HG03354 (cell line): ENCODE measurements at regions not wholly inside any gene's neighbourhood (a gene's known extent, or its start where the extent isn't known, plus 50 kb on each side); places are given as distances from the start of the nearest gene placed in this dataset.
"Not testable (repeated sequence)": the region's sequence is repeated elsewhere in the genome, so short reads cannot be mapped to it uniquely, and the experiment has no call there.

Source experiments
- ATAC-seq: cut with Tn5 transposase; IDR thresholded peaks from one replicate; pipeline ENCODE4 v1.9.1; 2021; ENCODE audit warnings: mild to moderate bottlenecking; ENCODE audit not compliant: unreplicated experiment, poor library complexity, severe bottlenecking

DNA sequence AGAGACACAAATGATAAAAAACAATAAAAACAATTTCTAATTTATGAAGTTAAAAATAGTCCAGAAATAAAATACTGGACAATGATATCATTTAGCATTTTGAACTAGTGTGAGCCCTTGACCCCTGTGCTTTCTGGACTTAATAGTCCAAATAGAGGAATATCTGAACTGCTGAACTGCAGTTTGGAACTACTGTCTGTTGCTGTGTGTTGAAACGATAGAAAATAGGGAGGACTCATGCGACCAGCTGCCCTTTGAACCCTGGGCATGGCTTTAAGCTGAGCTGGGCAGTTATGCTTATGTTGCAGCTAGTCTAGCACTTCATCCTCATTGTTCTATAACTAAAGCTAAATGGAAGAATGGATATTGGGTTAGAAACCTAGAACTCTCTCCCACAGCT lies 99.5 kb downstream of the FMR1NB start:
- ATAC-seq, result no peak

GRCh38 chrX:148084611-148085010 lies 103.5 kb downstream of the FMR1NB start:
- no peak for ATAC-seq

DNA sequence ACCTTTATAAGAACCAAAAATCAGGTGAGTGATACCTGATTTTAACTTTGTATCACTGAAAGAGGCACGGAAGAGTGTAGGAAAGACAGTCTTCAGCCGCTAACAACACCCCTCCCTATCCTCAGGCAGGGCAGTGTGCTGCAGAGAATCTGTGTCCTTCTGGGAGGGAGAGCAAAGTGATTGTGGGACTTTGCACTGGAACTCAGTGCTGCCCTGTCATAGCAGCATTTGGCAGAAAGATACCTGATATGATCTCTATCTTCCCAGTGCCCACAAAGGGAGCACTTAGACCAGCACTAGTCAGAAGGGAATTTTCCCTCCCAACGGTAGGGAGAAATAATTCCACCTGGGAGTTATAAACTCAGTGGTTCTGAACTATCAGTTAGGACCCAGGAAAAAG lies 139.0 kb downstream of the FMR1NB start:
- ATAC-seq, result no peak

- no peak for ATAC-seq
Observed at GRCh38 chrX:148120999-148121623, 140.0 kb downstream of the FMR1NB start.

DNA sequence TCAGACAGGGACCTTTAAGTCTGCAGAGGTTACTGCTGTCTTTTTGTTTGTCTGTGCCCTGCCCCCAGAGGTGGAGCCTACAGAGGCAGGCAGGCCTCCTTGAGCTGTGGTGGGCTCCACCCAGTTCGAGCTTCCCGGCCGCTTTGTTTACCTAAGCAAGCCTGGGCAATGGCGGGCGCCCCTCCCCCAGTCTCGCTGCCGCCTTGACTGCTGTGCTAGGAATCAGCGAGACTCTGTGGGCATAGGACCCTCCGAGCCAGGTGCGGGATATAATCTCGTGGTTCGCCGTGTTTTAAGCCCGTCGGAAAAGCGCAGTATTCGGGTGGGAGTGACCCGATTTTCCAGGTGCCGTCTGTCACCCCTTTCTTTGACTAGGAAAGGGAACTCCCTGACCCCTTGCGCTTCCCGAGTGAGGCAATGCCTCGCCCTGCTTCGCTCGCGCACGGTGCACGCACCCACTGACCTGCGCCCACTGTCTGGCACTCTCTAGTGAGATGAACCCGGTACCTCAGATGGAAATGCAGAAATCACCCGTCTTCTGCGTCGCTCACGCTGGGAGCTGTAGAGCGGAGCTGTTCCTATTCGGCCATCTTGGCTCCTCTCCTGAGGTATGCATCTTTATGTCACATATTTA lies 147.9 kb downstream of the FMR1NB start:
- ATAC-seq, result not testable (repeated sequence)

DNA sequence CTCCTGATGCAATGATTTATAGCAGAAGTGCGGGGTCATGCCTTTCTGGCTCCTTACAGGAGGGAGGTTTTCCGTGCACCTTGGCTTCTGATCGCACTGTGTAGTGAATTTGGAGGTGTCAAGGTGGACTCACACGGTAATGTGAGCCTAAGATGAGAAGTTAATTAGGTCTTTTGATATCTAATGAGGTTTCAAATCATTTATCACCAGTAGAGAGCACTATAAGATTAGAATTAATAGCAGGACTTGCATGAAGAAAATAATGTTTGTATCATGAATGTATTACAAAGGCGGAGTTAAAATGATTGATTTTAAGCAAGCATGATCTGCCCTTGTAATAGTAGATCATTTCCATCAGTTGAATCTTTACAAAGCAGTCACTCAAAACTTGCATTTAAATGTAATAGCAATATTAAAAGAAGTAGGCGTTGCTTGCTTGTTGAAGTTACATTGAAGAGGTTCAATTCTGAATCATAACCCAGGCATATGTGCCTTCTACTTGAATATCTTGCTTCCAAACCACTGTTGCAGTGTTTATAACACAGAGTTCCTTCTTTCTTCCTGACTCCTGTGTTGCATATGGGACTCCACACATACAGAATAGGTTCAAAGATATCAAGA lies 152.1 kb downstream of the FMR1NB start:
- no peak for ATAC-seq

DNA sequence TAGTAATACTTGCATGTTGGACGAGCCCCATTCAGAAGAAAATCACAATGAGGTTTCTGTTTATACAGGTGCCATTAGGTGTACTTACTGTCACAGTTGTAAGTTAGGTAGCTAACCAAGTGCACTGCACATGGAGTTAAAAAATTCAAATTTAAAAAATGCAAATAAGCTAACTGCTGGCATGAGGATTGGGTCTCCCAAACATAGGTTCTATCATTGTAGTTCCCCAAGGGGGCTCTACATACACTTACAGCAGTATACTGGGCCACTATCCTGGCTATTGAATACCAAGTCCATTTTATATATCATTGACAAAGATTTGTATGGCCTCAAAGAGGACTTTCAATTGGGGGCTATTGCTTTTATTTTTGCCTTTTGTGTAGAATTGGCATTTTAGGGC lies 153.4 kb downstream of the FMR1NB start:
- no peak for ATAC-seq

DNA sequence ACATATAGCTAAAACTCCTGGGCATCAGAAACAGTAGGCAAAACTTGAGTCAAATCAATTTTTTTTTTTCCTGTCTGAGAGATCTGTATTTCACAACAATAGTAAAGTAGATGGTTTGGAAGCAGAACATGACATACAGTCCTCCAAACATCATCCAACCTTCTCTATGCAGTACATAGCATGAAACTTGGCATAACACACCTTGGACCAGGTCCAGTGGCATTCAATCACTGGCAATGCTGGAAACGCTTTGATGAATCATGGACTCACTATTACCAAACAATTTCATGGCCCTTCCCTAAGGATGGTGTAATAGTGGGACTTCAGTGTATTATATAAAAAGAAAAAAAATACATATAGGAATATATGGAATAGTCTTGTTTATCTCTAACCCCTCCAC lies 154.6 kb downstream of the FMR1NB start:
- no peak for ATAC-seq

GRCh38 chrX:148146121-148146520 lies 165.0 kb downstream of the FMR1NB start:
- no peak for ATAC-seq

GRCh38 chrX:148156986-148157385 lies 175.8 kb downstream of the FMR1NB start:
- no peak for ATAC-seq

DNA sequence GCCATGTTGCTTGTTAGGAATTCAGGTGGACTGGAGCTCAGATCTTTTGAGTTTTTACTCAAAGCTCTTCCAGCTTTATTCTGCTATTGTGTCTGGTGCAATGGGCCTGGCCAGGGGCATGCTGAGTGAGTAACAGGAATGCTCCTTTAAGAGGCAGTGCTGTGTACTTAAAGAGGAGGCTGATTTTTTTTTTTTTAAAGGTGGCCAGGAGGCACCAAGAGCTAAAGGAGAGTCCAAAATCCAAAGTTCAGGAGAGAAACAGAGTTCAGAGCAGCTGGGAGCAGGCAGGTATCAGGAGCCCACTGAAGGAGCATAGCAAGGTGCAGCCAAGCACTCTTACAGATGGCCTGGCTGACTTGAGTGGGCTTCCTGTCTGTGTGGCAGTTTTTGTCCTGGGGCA lies 178.7 kb downstream of the FMR1NB start:
- ATAC-seq, result no peak

DNA sequence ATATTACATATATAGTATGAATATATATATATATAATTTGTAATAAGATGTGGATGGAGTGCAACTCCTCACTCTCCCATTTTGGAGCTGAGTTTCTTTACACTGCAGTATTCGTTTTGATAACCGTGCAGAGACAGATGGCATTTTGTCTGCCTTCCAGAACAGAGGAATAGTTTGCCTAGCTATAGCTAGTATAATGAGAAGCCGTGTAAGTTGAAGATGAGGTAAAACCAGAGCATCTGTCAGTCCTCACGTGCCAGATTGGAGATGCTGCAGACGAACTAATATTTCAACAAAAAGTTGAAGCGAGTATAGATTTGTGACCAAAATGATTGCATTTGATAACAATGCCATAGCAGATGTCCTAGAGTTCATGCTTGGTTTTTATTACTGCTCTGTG lies 180.6 kb downstream of the FMR1NB start:
- ATAC-seq, result no peak

- ATAC-seq, result no peak
Observed at GRCh38 chrX:148185631-148186030, 204.5 kb downstream of the FMR1NB start.

- no peak for ATAC-seq
Observed at GRCh38 chrX:148192547-148192946, 211.4 kb downstream of the FMR1NB start.

DNA sequence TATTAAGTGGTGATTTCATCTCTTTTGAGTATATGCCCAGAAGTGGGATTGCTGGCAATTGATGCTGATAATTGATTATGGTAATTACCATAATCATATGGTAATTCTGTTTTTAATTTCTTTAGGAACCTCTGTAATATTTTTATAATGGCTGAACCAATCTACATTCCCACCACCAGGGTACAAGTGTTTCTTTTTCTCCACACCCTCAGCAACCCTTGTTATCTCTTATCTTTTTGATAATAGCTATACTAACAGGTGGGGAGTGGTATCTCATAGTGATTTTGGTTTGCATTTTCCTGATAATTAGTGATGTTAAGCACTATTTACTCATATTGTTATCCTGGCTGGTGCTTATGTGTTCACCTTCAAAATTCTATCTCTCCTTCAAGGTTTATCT lies 212.6 kb downstream of the FMR1NB start:
- no peak for ATAC-seq

DNA sequence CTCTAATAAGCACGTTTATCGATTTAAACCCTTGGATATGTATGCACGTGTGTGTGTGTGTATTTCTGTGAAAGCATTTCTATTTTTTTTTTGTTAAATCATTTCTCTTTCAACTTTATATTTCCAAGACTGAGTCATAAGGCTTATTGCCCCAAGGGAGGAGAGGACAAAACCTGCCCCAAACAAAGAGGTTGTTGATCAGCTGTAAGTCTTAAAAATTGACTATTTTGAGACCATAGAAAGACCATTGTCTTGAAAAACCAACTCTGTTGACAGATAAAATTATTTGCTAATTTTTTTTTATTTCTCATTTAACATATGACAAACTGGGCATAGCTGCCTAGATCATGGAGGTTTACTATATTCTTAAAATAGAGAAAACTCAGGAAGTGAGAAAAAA lies 222.4 kb downstream of the FMR1NB start:
- ATAC-seq, result no peak

DNA sequence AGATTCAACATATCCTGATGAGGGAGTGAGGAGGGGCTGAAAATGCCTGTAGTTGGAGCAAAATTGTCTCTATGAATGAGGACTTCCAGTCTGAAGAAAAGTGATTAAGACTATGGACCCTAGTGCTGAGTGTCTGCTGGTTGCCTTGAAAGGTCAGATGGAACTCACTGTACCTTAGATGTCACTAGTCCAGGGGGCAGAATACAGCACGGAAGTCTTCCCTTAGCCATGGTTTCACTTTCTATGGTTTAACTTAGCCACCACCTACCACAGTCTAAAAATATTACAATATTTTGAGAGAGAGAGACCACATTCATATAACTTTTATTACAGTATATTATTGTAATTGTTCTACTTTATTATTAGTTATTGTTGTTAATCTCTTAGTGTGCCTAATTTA lies 223.1 kb downstream of the FMR1NB start:
- no peak for ATAC-seq

DNA sequence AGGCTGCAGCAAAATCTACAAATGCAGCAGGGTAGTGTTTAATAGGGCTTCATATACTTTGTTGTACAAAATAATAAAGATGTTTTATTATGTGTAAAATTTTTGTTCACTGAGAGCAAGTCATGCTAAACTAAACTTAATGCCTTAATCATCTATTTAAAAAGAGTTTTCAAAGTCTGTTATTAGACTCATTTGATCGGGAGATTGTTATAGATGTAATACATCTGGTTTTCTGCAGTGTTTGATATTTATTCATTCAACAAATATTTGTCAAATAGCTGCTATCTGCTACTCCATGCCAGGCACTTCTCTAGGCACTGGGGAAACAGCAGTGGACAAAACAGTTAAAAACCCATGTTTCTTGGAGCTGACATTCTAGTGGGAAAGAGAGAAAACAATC lies 233.6 kb downstream of the FMR1NB start:
- no peak for ATAC-seq

- no peak for ATAC-seq
Observed at GRCh38 chrX:148215726-148216125, 234.6 kb downstream of the FMR1NB start.

DNA sequence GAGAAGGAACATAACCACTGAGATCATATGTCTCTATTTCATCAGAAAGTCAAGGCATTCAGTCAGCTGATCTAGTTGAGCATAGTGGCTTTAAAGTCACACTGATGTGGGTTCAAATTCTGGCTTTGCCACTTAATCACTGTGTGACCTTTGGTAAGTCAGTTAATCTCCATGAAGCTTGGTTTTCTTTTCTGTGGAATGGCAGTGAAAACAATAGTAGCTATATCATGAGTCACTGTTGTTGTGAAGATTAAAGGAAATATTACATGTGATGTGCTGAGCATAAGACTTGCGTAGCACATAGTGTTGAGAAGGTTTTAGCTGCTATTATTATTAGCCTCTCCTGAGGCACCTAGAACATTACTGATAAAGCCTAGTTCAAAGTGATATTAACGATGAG lies 242.2 kb downstream of the FMR1NB start:
- no peak for ATAC-seq

- ATAC-seq, result no peak
Observed at GRCh38 chrX:148228521-148228920, 247.4 kb downstream of the FMR1NB start.
